ENCODE measurements at regions not wholly inside any gene's neighbourhood (a gene's known extent, or its start where the extent isn't known, plus 50 kb on each side); places are given as distances from the start of the nearest gene placed in this dataset.

DNA sequence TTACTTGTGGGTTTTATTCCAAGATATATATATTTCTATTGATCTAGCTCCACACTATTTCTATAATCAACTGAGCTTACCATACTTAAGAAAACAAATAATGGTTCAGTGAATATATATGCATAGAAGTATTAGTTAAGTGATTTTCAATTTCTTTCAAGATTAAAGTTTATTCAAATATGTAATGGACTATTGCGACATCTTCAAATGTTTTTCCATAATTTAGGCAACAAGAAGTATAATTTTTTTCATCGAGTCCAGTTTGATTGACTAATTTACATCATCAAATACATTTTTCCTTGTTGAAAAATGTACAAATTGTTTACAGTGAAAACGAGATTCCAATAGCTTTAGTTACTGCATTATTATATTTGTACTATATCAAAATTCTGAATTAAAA is 528.6 kb downstream of the PTPRC start:
- Mint-ChIP-seq H3K27ac (no peak overlapping the region), H3K4me3 (ENCODE audit: low read depth) (no peak overlapping the region), H3K27me3 (no peaks in the 10 kb centered on the region), H3K4me1 (ENCODE audit: low read depth) (peaks cover 1% of the 10 kb centered on the region), H3K9me3 (ENCODE audit: low read depth) (no peaks in the 10 kb centered on the region), H3K36me3 (ENCODE audit: insufficient read depth) (no peaks in the 10 kb centered on the region)
- no peak for DNase-seq (ENCODE audit: low spot score, unreplicated experiment)
- TF ChIP-seq CTCF (IDR thresholded peaks at IDR 0.05; ENCODE audit: unreplicated experiment): no peak

DNA sequence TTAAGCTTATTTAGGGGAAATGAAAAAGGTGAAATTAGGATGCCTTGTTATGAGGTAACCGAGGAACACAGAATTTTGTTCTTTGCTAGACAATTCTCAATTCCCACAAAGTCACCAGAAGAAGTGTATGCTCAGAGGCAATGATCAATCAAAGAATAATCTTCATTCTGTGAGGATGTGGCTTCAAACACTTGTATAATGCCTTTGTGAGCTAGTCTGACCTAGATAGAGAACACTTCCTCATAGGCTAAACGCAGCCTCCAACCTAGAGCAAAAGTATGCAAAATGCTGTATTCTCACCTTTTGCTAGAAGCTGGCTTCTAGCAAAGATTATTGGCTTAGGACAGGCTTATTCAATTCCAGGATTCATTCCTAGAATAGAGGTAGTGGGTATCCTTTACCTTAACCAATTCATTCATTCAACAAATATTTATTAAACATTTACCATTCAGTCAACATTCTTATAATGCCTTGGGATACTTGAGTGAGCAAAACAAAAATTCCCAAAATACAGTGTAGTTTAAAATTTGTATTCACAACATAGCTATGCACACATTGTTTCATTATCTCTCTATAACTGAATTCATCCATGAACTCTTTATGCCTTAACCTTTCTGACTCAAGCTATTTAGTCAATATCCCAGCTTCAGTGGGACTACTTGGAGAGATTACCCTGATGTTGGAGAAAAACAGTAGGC is 530.2 kb downstream of the PTPRC start:
- no peak overlapping the region for H3K4me3 Mint-ChIP-seq (ENCODE audit: low read depth)
- no peaks in the 10 kb centered on the region for H3K36me3 Mint-ChIP-seq (ENCODE audit: insufficient read depth)
- no peak for TF ChIP-seq CTCF (IDR thresholded peaks at IDR 0.05; ENCODE audit: unreplicated experiment)
- H3K27me3 Mint-ChIP-seq: no peaks in the 10 kb centered on the region
- H3K27ac Mint-ChIP-seq: no peak overlapping the region
- no peaks in the 10 kb centered on the region for H3K4me1 Mint-ChIP-seq (ENCODE audit: low read depth)
- no peaks in the 10 kb centered on the region for H3K9me3 Mint-ChIP-seq (ENCODE audit: low read depth)
- DNase-seq (ENCODE audit: low spot score, unreplicated experiment): no peak

GRCh38 chr1:199170711-199171110 is 531.9 kb downstream of the PTPRC start:
- Mint-ChIP-seq H3K27me3 (no peaks in the 10 kb centered on the region), H3K4me1 (ENCODE audit: low read depth) (no peaks in the 10 kb centered on the region), H3K9me3 (ENCODE audit: low read depth) (no peaks in the 10 kb centered on the region), H3K4me3 (ENCODE audit: low read depth) (no peak overlapping the region), H3K27ac (no peak overlapping the region), H3K36me3 (ENCODE audit: insufficient read depth) (no peaks in the 10 kb centered on the region)
- no peak for DNase-seq (ENCODE audit: low spot score, unreplicated experiment)
- TF ChIP-seq CTCF (IDR thresholded peaks at IDR 0.05; ENCODE audit: unreplicated experiment): no peak

DNA sequence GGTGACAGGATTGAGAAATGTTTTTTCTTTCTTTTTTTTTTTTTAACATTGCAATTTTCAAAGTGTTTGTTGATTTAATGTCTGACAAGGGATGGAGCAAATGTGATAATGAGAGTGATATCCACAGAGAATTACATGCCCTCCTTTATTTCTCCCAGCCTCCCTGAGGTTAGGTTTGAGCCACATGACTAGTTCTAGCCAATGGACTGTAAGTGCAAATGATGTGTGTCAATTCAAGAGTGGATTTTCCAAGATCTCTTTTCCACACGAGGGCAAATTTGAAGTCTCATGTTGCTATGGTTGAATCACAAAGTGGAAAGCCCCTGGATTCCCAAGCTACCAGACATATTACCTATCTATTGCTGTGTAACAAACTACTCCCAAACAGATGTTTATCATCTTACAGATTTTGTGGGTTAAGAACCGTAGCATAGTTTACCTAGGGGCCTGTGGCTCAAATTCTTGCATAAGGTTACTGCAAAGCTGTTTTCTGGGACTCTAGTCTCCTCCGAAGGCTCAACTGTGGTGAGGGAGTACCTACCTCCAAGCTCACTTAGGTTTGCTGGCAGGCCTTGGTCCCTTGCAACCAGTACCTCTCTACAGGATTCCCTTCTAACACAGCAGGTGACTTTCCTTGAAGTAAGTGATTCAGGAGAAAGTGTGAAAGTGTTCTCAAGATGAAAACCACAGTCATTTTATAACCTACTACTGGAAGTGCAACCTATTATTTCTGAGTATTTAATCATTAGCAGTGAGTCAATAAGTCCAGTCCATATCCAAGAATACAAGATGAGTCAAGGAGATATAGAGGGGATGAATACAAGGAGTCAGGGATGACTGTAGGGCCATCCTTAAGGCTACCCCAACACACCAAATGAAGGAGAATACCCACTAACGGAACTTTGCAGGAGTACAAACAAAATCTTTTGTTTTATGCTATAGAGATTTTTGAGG is 533.6 kb downstream of the PTPRC start:
- Mint-ChIP-seq H3K4me3 (ENCODE audit: low read depth) (no peak overlapping the region), H3K9me3 (ENCODE audit: low read depth) (no peaks in the 10 kb centered on the region), H3K27me3 (no peaks in the 10 kb centered on the region), H3K27ac (no peak overlapping the region), H3K4me1 (ENCODE audit: low read depth) (no peaks in the 10 kb centered on the region), H3K36me3 (ENCODE audit: insufficient read depth) (no peaks in the 10 kb centered on the region)
- no peak for TF ChIP-seq CTCF (IDR thresholded peaks at IDR 0.05; ENCODE audit: unreplicated experiment)
- no peak for DNase-seq (ENCODE audit: low spot score, unreplicated experiment)

DNA sequence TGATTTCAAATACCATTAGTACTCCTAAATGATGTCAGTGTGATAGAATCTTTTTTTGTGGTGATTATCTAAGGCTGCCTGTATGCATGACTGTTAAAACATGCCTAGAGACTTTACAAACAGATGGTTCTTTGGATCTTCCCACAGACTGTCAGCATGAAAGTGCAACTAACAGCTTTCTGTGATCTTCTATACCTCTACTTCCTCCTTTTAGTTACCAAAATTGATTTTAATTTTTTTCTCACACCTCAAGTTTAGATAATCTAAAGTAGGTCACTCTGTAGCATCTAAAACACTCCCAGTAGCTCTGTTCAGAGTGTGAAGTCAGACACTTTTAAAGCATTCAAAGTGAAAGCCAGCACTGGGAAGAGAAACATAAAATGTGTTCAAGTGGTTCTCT is 534.5 kb downstream of the PTPRC start:
- Mint-ChIP-seq H3K27me3 (no peaks in the 10 kb centered on the region), H3K27ac (no peak overlapping the region), H3K4me1 (ENCODE audit: low read depth) (no peaks in the 10 kb centered on the region), H3K9me3 (ENCODE audit: low read depth) (no peaks in the 10 kb centered on the region), H3K36me3 (ENCODE audit: insufficient read depth) (no peaks in the 10 kb centered on the region), H3K4me3 (ENCODE audit: low read depth) (no peak overlapping the region)
- no peak for DNase-seq (ENCODE audit: low spot score, unreplicated experiment)
- no peak for TF ChIP-seq CTCF (IDR thresholded peaks at IDR 0.05; ENCODE audit: unreplicated experiment)
